IMR-90 (cell line): ENCODE measurements at regions not wholly inside any gene's neighbourhood (a gene's known extent, or its start where the extent isn't known, plus 50 kb on each side); places are given as distances from the start of the nearest gene placed in this dataset.

Experiments
- ATAC-seq: fragments of 200-7000 bp; cut with Tn5 transposase; 2 replicates; pipeline ENCODE4 v1.9.1; 2020; ENCODE audit warnings: low read depth, mild to moderate bottlenecking, moderate library complexity
- BruUV-seq: library from RNA; stranded (reverse); fragments of 400-500 nt; replicated peaks from 2 replicates; lab custom pipeline; 2021; lab: Mats Ljungman, UMichigan
- CTCF ChIA-PET: fragments of 300-600 bp; formaldehyde crosslinking; extraction: SDS; loops from one replicate; lab custom pipeline; 2021; ENCODE audit warnings: antibody characterized with exemption; lab: Yijun Ruan, JAX
- POLR2A ChIA-PET: fragments of 300-600 bp; sonication (Branson Sonifier 250); formaldehyde crosslinking; loops from one replicate; lab custom pipeline; 2022; ENCODE audit warnings: antibody characterized with exemption; ENCODE audit not compliant: unreplicated experiment; lab: Charles Lee
- DNase-seq: peaks from one replicate; pipeline ENCODE4 v3.0.0; 2013
- H2AFZ ChIP-seq: replicated peaks from 2 replicates; pipeline ENCODE3; 2013; ENCODE audit warnings: low read length, mild to moderate bottlenecking; ENCODE audit not compliant: poor library complexity
- H2AK5ac ChIP-seq: 2 replicates; pipeline ENCODE4 v1.6.1; 2013; ENCODE audit warnings: low read depth, low read length, inconsistent platforms
- H2AK9ac ChIP-seq: replicated peaks from 2 replicates; pipeline ENCODE3; 2013; ENCODE audit warnings: mild to moderate bottlenecking, low read depth, low read length, moderate library complexity; ENCODE audit not compliant: poor library complexity
- H2BK120ac ChIP-seq: 2 replicates; pipeline ENCODE4 v1.6.1; 2013; ENCODE audit warnings: low read depth, low read length, inconsistent platforms
- H2BK15ac ChIP-seq: 3 replicates; pipeline ENCODE4 v1.6.1; 2013; ENCODE audit warnings: low read depth, low read length, inconsistent platforms
- H2BK20ac ChIP-seq: 2 replicates; pipeline ENCODE4 v1.6.1; 2013; ENCODE audit warnings: low read depth, mild to moderate bottlenecking, inconsistent platforms, low read length, moderate library complexity
- H2BK5ac ChIP-seq: 2 replicates; pipeline ENCODE4 v1.6.1; 2013; ENCODE audit warnings: mild to moderate bottlenecking, low read depth, low read length, inconsistent platforms; ENCODE audit not compliant: poor library complexity, severe bottlenecking
- H3K14ac ChIP-seq: replicated peaks from 2 replicates; pipeline ENCODE4 v1.6.1; 2013; ENCODE audit warnings: low read depth, low read length, inconsistent platforms
- H3K18ac ChIP-seq: 2 replicates; pipeline ENCODE4 v1.6.1; 2013; ENCODE audit warnings: low read depth, low read length, control low read depth
- H3K23ac ChIP-seq: 2 replicates; pipeline ENCODE4 v1.6.1; 2013; ENCODE audit warnings: low read depth, low read length, inconsistent platforms
- H3K27ac ChIP-seq: 2 replicates; pipeline ENCODE4 v1.5.1; 2013; ENCODE audit warnings: mild to moderate bottlenecking, control low read depth, low read length; ENCODE audit not compliant: insufficient read depth
- H3K27me3 ChIP-seq: 2 replicates; pipeline ENCODE4 v1.6.1; 2013; ENCODE audit warnings: low read length; ENCODE audit not compliant: control insufficient read depth, insufficient read depth
- H3K36me3 ChIP-seq: 2 replicates; pipeline ENCODE4 v1.6.1; 2013; ENCODE audit warnings: low read length, mixed read lengths; ENCODE audit not compliant: control insufficient read depth, insufficient read depth
- H3K4ac ChIP-seq: 2 replicates; pipeline ENCODE4 v1.6.1; 2013; ENCODE audit warnings: low read depth, low read length, inconsistent platforms
- H3K4me1 ChIP-seq: 2 replicates; pipeline ENCODE4 v1.6.1; 2013; ENCODE audit warnings: low read length, mixed read lengths; ENCODE audit not compliant: control insufficient read depth, insufficient read depth
- H3K4me2 ChIP-seq: 2 replicates; pipeline ENCODE4 v1.6.1; 2013; ENCODE audit warnings: low read depth, mild to moderate bottlenecking, control low read depth, low read length, moderate library complexity
- H3K4me3 ChIP-seq: 2 replicates; pipeline ENCODE4 v1.5.1; 2013; ENCODE audit warnings: low read depth, mild to moderate bottlenecking, control low read depth, low read length, moderate library complexity; ENCODE audit not compliant: insufficient read depth
- H3K56ac ChIP-seq: 2 replicates; pipeline ENCODE4 v1.6.1; 2013; ENCODE audit warnings: low read length, inconsistent platforms; ENCODE audit not compliant: insufficient read depth; ENCODE audit errors: extremely low read depth
- H3K79me1 ChIP-seq, 2 experiments: 2 replicates each; pipeline ENCODE4 v1.6.1; 2013; ENCODE audit warnings: low read length in 2 of 2, inconsistent platforms in 1 of 2, low read depth in 1 of 2
- H3K9ac ChIP-seq: 2 replicates; pipeline ENCODE4 v1.6.1; 2013; ENCODE audit warnings: low read depth, low read length, control low read depth
- H3K9me1 ChIP-seq: 2 replicates; pipeline ENCODE4 v1.6.1; 2013; ENCODE audit warnings: low read length, inconsistent platforms; ENCODE audit not compliant: insufficient read depth
- H3K9me3 ChIP-seq: 2 replicates; pipeline ENCODE4 v1.6.1; 2013; ENCODE audit warnings: low read length; ENCODE audit not compliant: control insufficient read depth, insufficient read depth
- H4K20me1 ChIP-seq: 2 replicates; pipeline ENCODE4 v1.6.1; 2013; ENCODE audit warnings: low read length, inconsistent platforms; ENCODE audit not compliant: insufficient read depth
- H4K5ac ChIP-seq: 2 replicates; pipeline ENCODE4 v1.6.1; 2013; ENCODE audit warnings: mild to moderate bottlenecking, low read depth, low read length, control low read depth
- H4K8ac ChIP-seq, 2 experiments: 2 replicates each; pipeline ENCODE4 v1.6.1; 2013; ENCODE audit warnings: low read depth in 2 of 2, low read length in 2 of 2, control low read depth in 1 of 2, inconsistent platforms in 1 of 2
- H4K91ac ChIP-seq: 2 replicates; pipeline ENCODE4 v1.6.1; 2013; ENCODE audit warnings: low read depth, low read length, inconsistent platforms; ENCODE audit not compliant: insufficient read depth
- CEBPB ChIP-seq: IDR thresholded peaks from 2 replicates; pipeline ENCODE4 v1.6.1; 2012; ENCODE audit warnings: low read depth, low read length, improper control_type of control experiment
- CHD1 ChIP-seq: IDR thresholded peaks from 2 replicates; pipeline ENCODE4 v1.6.1; 2012; ENCODE audit warnings: low read depth, low read length, improper control_type of control experiment
- FOS ChIP-seq: fragments of 150-350 bp; IDR thresholded peaks from 2 replicates; pipeline ENCODE4 v1.6.1; 2016; ENCODE audit warnings: low read depth, low read length
- MAFK ChIP-seq: IDR thresholded peaks from 2 replicates; pipeline ENCODE4 v1.6.1; 2012; ENCODE audit warnings: low read depth, low read length, improper control_type of control experiment
- MAZ ChIP-seq: IDR thresholded peaks from 2 replicates; pipeline ENCODE4 v1.6.1; 2012; ENCODE audit warnings: low read depth, mild to moderate bottlenecking, low read length, improper control_type of control experiment, moderate library complexity, borderline replicate concordance
- POLR2A ChIP-seq: IDR thresholded peaks from 2 replicates; pipeline ENCODE4 v1.6.1; 2012; ENCODE audit warnings: mild to moderate bottlenecking, low read depth, low read length
- RCOR1 ChIP-seq: IDR thresholded peaks from 2 replicates; pipeline ENCODE4 v1.6.1; 2012; ENCODE audit warnings: mild to moderate bottlenecking, low read length, improper control_type of control experiment; ENCODE audit not compliant: insufficient replicate concordance
- WGBS, 2 experiments: methylation state at CpG; one replicate each; pipeline versions ENCODE4 v1.1.5 to v1.1.7; 2013; ENCODE audit warnings: missing lambda C conversion rate in 2 of 2; ENCODE audit not compliant: insufficient read length in 1 of 2; ENCODE audit errors: extremely low coverage in 2 of 2; 5-methylcytosine and 5-hydroxymethylcytosine counted together
- dilution Hi-C: fragments of 300-500 bp; cut with HindIII; formaldehyde crosslinking; loops from one replicate; pipeline ENCODE4 v1.14.3; 2018; ENCODE audit warnings: low sequenced_read_pairs; ENCODE audit not compliant: unreplicated experiment
- in situ Hi-C: fragments of 300-500 bp; cut with MboI; formaldehyde crosslinking; loops from 3 replicates; pipeline ENCODE4 v1.14.3; 2019; ENCODE audit warnings: low sequenced_read_pairs, inconsistent platforms, mixed read lengths
- intact Hi-C: fragments of 100-400 bp; cut with micrococcal nuclease; formaldehyde crosslinking; loops from 2 replicates; pipeline ENCODE4 v1.10.0; 2022
- TF ChIP-seq, protein P1 (sequence below): fragments of 150-350 bp; IDR thresholded peaks from 2 replicates; pipeline ENCODE4 v1.6.1; 2016; ENCODE audit warnings: low read depth, mild to moderate bottlenecking, low read length, moderate library complexity, borderline replicate concordance

GRCh38 chr18:30689216-30689615 lies 353.3 kb downstream of the DSC3 start:
- Histone ChIP-seq H2BK20ac (no peak overlapping the region), H2BK120ac (no peak overlapping the region), H3K18ac (no peak overlapping the region), H2AK5ac (no peak overlapping the region), H3K14ac (no peak overlapping the region), H3K27ac (no peak overlapping the region), H4K5ac (no peak overlapping the region), H3K36me3 (no peaks in the 10 kb centered on the region), H4K20me1 (no peaks in the 10 kb centered on the region), H3K27me3 (no peaks in the 10 kb centered on the region), H4K91ac (no peak overlapping the region), H3K4me2 (no peak overlapping the region), H3K4ac (no peak overlapping the region), H2BK15ac (no peak overlapping the region), H3K23ac (no peak overlapping the region), H3K79me1 (no peaks in the 10 kb centered on the region), H3K4me1 (no peaks in the 10 kb centered on the region), H3K9me1 (no peaks in the 10 kb centered on the region), H3K56ac (no peak overlapping the region), H2BK5ac (no peak overlapping the region), H3K9me3 (peaks cover 6% of the 10 kb centered on the region; the same call in 1 of the 2 replicates), H3K9ac (no peak overlapping the region), H2AK9ac (no peak overlapping the region), H3K4me3 (no peak overlapping the region), H4K8ac (no peak overlapping the region), H2AFZ (no peak overlapping the region)
- dilution Hi-C loops: no loop called here
- DNase-seq: no peak
- no peak for TF ChIP-seq POLR2A
- no peak for TF ChIP-seq FOS
- no peak for TF ChIP-seq MAFK
- TF ChIP-seq RCOR1: no peak
- no peak for TF ChIP-seq CHD1
- TF ChIP-seq, protein P1, sequence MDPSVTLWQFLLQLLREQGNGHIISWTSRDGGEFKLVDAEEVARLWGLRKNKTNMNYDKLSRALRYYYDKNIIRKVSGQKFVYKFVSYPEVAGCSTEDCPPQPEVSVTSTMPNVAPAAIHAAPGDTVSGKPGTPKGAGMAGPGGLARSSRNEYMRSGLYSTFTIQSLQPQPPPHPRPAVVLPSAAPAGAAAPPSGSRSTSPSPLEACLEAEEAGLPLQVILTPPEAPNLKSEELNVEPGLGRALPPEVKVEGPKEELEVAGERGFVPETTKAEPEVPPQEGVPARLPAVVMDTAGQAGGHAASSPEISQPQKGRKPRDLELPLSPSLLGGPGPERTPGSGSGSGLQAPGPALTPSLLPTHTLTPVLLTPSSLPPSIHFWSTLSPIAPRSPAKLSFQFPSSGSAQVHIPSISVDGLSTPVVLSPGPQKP: no peak
- TF ChIP-seq CEBPB: no peak
- no peak for TF ChIP-seq MAZ
- no peak for ATAC-seq
- POLR2A ChIA-PET: no interaction called here
- CTCF ChIA-PET: no interaction called here
- intact Hi-C loops: no loop called here
- in situ Hi-C loops: no loop called here
- BruUV-seq: no TSS peak
- no CpG with 5 or more reads among the region's 2 CpGs for WGBS, 2 experiments
